Suppressor macrophage treated with lipopolysaccharide for 1 hour (primary cell): ENCODE measurements at regions not wholly inside any gene's neighbourhood (a gene's known extent, or its start where the extent isn't known, plus 50 kb on each side); places are given as distances from the start of the nearest gene placed in this dataset.
A peak's percentile ranks its signal among the peaks of the same experiment; 100 is the strongest.
"Not testable (repeated sequence)": the region's sequence is repeated elsewhere in the genome, so short reads cannot be mapped to it uniquely, and the experiment has no call there.

ENCODE experiments used
- DNase-seq, 3 donors: peaks; one replicate each; pipeline ENCODE4 v3.0.0-alpha.2; 2020 to 2022

DNA sequence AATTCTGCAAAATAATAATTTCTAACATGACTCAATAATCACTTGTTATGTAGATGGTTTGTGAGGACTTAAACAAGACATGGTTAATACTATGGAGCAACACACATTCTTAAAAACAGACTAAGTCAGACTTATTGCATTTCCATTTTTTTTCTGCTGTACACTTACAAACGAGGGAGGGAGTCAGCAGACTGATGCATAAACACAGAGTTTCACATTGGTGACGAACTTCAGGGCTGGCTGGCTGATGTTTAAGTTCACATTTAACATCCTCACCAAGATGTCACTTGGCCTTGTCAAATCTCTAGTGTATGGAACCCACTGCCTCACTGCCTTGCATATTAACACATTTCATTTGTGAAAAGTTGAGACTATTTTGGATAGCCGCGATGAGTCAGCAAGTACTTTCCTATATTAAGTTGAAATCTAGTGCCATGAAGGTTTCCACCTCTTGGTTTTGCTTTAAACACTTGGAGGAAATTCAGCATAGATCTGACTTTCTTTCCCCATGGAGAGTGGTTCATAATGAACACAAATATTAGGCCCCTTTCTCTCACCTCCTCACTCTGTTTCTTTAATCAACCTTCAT lies 337.5 kb upstream of the RUNX1 start:
- DNase-seq: no peak

DNA sequence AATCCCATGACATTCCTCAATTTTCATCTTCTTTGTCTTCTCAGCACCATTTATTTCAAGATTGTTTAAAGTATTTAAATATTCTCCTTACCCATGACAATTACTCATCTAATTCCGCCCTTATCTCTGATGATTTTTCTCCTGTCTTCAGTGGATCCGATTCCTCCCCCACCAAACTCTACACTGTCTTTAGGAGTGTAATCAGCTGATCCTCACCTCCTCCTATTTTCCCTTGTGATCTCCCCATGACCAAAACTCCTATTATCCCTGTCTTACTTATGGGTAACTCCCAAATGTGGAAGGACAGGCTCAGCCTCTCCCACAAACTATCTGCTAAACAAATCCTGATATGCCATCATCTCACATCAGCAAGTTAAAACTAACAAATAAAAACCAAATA lies 335.3 kb upstream of the RUNX1 start:
- DNase-seq: no peak

DNA sequence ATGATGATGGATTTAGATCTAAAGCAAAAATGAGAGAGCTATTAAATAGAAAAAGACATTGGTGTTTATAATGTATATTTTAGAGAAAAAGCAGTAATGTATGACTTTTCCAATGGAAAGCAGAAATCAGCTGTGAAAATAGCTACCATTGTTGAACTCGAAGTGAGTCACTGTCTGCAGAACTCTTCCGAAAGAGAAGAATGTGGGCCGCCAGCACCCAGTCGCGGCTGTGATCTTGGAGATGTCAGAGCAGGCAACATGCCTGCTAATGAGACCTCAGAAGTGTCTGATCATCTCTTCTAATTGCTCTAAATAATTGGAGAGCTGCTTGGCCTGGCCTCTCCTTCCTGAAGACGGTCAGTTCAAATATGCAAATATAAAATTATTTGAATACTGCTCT lies 333.6 kb upstream of the RUNX1 start:
- no peak for DNase-seq

DNA sequence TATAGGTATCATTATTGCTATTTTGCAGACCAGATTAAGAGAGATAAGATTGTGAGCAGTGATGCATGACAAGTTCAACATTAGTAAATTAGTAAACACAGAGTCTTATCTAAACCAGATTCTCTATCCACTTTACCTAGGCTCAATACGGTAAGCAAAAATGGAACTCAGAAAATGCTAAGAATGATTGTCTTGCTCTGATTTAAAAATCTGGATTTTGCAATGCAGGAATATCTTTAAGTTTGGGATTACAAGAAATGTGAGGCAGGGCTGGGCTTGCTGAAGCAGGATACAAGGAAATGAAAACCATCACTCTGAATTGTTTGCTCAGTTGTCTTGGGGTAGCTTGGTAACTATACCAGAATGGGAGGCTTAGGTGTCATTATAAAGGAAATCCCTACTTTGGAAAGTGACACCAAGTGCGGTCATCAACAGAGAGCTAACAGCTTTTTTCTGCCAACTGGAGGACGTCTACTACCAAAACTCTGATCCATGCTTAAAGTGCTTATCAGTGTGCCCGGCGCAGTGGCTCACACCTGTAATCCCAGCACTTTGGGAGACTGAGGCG lies 332.7 kb upstream of the RUNX1 start:
- DNase-seq: no peak

DNA sequence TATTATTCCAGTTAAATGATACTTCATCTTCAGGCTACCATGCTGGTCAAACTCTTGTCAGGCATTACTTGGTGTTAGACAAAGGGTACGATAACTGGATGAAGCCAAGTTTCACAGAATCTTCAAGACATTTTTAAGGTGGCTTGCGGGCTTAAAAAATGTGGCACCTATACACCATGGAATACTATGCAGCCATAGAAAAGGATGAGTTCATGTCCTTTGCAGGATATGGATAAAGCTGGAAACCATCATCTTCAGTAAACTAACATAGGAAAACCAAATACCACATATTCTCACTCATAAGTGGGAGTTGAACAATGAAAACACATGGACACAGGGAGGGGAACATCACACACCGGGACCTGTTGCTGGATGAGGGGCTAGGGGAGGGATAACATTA lies 331.2 kb upstream of the RUNX1 start:
- not testable (repeated sequence) for DNase-seq

DNA sequence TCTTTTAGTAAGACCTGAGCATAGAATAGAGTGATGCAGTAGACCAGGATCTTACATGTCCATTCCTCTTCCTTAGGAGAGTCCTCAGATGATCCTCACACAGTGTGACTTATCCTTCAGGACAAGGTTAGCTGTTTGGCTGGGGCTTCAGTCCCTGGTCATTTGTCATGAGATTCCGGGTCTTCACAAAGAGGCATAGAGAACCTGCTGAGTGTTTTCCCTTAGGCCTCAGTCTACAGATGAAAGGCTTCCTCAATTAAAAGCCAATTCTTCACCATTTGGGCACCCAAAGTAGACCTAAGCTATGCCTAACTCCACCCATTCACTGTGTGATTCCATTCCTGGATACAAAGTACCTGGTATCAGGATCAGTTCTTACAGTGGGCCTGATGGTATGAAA lies 329.8 kb upstream of the RUNX1 start:
- no peak for DNase-seq

DNA sequence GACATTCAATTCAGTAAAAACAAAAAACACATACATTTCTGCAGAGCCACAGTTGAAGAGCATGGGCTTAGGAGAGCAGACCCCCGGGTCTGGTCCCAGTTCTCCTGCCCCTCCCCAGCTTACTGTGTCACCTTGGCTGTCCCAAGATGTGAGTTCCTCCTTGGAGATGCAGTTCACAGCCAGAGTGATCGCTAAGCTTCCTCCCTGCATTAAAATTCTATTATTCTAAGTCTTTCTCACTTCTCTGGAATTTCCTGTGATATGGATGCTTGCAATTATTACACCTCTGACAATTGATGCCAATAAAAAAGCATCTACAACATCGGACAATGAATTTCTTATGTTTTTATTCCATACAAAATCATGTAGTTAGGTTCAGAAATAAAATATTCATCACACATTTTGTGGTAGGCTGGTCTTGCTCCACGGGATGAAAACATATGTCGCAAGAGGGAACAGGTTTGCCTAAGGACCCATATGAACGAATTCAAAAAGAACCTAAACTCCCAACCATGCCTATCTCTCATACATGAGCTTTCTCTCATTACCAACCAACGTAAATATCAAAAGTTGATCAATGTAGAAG lies 328.5 kb upstream of the RUNX1 start:
- DNase-seq: no peak

DNA sequence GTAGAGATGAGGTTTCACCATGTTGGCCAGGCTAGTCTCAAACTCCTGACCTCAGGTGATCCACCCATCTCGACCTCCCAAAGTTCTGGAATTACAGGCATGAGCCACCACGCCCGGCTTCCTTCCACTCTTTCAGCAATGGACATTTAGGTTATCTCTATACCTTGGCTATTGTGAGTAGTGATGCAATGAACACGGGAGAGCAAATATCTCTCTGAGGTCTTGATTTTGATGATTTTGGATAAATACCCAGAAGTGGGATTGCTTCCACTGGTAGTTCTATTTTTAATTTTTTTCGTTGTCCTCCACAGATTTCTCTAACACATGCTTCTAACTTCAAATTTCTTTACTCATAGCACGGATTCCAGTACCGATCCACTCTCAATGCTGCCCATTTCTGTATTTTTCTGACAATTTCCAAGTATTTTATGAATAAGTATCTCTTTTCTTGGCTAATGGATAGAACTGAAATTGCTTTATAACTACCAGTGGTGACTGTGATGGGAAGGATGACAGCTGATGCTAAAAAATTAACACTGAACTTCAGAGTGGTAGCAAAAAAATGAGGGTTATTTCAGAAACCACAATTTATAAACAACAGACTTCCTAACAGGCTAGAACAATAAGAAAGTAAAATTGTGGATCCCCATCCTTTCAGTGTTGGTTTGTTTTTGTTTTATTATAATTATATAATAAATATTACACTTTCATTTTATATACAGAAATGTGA lies 327.5 kb upstream of the RUNX1 start:
- no peak for DNase-seq

DNA sequence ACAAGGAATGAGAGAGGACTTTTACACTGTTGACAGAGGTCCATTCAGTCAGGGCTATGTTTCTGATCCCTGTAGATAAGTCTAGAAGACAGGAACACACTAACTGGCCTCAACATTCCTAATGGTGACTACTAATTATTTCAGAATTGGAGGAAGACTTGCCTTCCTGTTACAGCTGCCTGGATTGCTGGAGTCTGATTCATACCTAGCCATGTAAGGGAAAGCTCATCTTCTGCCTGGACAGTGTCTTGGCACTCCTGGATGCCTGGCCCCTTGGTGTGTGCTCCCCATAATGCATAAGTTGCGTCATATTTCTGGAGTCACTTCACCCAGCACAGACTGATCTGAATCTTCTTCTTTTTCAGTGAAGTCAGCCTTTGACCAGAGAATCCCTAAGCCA lies 326.0 kb upstream of the RUNX1 start:
- DNase-seq: no peak

DNA sequence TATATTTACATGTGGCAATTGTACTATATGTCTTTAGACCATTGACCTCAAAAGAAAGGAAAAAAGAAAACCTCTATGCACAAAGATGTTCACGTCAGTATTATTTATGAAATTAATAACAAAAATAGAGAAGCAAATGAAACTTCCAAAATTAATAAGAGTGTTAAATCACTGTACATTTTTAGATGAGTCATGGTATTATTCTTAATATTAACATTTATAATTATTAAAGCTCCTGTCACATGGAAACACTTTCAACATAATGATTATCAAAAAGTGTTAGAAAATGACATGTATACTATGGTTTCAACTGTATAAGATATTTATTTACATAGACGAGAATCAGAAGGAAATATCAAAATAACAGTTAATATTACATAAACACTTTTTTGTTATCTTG lies 324.9 kb upstream of the RUNX1 start:
- no peak for DNase-seq

DNA sequence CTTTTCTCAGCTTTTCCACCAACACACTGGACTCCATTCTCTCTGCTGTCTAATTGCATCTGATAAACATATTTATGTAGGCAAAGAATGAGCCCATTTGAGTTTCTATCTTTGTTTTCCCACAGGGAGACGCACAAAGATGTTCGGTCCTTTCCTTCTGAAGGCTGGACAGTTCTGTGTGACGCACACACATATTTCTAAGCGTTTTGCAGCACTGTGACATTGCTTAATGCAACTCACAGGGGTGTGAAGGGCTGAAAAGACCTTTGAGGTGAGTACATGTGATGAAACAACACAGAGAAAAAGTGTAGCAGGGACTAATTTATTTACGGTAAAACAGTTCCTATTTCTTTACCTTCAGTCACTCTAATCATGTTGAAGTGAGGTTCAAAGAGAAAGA lies 323.1 kb upstream of the RUNX1 start:
- no peak for DNase-seq

DNA sequence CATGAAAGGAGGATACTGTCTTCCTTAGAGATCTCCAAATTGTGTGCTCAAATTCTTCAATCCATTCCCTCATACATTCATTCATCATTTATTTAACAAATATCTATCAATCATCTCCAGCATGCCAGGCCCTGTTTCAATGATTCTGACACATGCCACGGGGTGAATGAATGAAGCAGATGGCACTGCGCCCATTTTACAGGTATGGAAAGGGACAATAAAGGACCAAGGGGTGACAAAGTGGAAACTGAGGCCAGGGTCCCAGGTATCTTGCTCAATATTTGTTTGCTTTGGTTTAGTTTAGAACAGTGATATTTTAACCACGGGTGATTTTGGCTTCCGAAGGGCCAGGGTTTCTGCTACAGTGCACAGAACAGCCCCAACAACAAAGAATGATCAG lies 321.6 kb upstream of the RUNX1 start:
- DNase-seq: no peak

DNA sequence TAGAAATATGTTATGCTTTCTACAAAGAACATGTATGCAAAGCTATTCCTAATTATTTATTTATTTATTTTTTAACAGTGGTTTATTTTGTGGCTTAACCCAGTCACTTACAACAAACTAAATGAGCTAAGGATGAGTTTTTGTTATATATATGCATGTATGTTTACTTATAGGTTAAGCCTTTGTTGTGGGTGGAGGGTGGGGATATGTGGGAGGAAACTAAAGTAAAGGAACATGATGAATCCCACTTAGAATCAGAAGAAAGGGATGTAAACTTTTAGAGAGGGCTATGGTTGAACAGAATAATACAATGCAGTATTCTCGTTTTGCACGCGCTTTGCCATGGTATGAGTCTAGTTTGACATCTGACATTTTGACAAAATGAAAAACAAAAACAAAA lies 321.0 kb upstream of the RUNX1 start:
- no peak for DNase-seq

DNA sequence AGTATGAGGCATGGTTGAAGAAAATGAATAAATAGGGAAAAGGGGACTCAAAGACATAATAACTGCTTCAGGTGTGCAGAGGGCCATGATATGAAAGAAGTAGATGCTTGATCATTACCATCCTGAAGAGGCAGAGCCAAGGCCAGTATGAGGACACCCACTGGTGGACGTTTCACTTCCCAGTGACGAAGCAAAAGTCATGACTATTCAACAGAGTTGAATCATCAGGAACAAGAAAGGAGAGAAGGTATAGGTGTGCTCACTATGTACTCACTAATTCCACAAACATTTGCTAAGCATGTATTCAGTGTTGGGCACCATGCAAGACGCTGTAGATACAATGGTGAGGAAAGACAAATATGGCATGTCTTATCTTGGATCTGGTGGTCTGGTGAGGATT lies 319.2 kb upstream of the RUNX1 start:
- DNase-seq: no peak

DNA sequence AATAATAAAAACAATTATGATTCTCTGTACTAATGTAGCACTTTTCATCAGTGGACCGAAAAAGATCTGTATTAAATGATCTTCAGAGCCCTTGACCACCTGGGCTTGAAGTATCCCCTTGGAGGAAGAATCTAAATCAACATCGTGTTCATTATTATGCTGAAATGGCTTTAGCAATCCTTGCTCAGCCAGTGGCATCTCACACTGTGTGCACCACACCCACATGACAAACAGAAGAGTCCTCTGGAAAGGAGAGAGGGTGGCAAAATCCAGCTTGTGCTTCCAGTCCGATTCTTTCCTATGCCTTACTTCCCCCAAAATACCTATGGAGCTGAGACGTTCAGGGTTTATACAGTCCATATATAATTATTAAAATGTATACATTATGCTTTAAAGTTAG lies 318.5 kb upstream of the RUNX1 start:
- no peak for DNase-seq

DNA sequence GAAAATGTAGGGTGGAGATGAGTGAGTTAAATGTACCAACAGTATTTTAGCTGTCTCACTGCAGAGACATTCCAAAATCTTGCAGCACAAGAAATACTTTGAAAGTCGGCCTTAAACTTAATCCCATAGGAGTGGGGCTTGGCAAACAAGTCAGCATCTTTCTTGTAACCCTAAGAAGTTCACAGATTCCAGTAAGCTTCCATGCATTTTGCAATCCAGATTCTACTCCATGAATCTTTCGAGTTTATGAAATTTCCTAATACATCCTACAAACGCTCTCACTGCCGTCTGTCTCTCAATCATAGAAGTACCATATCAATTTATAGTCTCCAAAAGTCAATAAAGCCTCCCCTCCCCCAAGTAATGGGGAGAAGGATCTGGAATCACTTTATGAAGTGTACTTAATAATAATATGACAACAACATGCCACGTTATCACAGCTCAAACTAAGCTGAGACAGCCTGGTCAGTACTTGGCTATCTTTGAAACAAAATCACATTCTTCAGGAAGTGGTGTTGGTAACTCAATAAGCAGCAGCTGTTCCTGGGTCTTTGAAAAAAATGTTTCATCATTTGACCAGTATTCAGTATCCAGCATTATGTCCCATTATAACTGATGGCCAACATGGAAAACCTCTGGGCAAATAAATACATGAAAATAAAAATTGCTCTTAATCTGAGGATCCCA lies 317.4 kb upstream of the RUNX1 start:
- DNase-seq: no peak

DNA sequence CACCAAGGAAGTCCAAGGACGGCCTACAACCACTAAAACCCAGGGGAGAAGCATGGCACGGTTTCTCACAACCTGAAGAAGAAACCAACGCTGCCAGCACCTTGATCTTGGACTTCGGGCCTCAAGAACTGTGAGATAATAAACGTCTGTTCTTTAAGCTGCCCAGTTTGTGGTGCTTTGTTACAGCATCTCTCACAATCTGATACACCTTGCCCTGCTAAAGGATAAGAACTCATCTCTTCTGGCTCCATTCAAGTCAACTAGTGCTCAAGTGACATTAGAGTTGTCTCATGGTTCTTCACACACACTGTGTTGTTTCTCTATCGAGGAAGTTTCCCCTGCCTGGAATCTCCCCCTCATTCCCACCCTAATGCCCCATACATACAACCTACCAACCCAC lies 314.4 kb upstream of the RUNX1 start:
- DNase-seq: no peak

DNA sequence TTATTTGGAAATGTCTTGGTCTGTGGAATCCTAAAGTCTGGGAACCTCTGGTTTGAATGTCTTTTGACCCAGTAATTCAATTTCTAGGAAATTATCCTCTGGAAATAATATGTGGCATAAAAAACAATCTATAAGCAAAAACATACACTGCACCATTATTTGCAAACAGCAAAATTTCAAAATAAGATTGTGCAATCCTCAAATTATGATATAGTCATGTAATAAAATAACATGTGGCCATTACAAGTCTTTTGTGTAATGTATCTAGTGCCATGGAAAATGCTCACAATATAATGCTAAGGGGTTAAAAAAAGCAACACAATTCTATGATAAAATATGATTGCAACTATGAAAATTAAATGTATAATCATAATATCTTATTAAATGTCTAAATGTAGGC lies 312.9 kb upstream of the RUNX1 start:
- DNase-seq: no peak

DNA sequence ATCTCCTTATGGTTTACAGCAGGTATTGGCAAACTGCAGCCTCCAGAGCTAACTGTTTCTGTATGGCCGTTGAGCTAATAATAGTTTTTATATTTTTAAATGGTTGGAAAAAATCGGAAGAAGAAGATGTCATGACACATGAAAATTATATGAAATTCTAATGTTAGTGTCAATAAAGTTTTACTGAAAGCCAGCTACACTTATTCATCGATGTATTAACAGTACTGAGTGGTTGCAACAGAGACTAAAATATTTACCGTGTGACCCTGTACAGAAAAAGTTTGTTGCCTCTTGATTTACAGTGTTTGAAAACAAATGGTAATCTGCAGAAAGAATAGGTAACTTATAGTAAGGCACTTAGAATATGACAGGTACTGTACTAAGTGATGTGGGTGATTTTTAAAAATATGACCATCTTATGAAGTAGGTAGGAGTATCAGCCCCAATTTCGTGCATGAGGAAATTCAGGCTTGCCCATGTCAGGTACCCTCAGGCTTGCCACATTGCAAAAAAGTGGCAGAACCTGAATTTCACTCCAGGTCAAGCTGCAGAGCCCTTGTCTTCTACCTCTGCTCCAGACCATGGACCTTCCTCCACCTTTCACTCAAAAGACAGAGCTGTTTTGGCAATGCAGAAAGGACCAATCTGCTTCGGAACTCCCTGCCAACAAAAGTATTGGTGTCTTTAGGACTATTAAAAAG lies 311.9 kb upstream of the RUNX1 start:
- DNase-seq: no peak

DNA sequence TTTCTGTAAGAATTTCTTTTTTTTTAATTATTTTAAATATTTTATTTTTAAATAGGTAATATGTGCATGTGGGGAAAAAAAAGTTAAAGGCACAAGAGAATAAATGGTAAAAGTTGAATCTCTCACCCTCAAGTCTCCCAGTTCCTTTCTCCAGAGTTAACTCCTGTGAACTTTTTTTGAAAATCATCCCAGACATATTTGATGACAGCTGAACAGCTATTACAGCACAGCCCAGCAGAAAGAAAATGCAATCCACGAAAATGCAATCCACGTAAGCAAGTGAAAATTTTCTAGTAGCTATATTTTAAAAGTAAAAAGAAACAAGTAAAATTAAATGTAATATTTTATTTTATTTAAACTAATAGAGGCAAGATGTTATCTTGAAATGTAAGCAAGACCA lies 310.0 kb upstream of the RUNX1 start:
- no peak for DNase-seq

DNA sequence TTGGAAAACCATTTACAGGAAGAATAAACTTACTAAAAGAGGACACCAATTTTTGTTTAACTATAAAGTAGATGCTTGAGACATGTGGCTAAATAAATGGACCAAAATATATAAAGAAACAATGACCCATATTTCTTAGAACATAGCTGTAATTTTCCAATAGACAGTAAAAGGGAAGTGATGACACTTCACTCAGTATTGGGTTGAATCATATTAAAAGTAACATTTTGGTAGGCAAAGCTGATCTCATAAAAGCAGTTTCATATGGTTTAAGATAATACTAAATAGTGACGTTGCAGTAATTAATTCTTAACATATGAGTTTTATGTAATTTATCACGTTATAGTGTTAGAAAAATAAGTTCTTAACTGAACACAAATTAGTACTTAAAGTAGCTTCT lies 308.9 kb upstream of the RUNX1 start:
- DNase-seq: peak; percentile 17 to 76 (median 66)

DNA sequence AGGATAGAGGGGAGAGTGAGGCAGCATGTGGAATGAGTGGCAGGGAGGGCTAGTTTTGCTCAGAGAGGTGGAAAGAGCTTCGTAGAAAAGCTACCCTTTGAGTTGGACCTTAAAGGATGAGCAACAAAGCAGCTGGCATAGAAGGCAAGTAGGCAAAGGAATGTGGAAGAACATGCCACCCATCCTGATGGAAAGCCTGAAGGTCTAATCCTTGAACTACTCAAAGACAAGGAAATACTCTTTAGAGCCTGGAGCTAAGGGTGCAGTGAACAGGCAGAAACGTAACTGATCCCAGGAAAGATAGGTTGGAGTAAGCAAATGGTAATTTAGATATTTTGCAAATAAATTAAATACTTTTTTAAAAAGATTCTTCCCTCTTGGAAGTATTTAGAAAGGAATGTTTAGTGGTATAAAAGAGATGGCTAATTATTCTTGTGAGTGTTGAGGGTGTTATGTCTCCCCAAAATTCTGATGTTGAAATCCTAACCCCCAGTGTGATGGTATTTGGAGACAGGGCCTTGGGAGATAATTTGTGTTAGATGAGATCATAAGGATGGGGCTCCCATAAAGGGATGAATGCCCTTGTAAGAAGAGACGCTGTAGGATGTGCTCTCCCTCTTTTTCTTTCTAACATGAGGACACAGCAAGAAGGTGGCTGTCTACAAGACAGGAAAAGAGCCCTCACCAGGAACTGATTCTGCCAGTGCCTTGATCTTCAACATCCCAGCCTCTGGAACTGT lies 308.1 kb upstream of the RUNX1 start:
- no peak for DNase-seq
